Uterus (tissue), 2 donors: ENCODE measurements at regions not wholly inside any gene's neighbourhood (a gene's known extent, or its start where the extent isn't known, plus 50 kb on each side); places are given as distances from the start of the nearest gene placed in this dataset.

Source experiments
- CTCF ChIP-seq, 4 experiments: fragments of 200-600 bp in 2 of 4; fragments of 450-650 bp in 2 of 4; sonication (generic) in 2 of 4; IDR thresholded peaks; one replicate each; pipeline ENCODE4 v1.5.1; 2016 to 2019; ENCODE audit warnings: antibody characterized with exemption in 4 of 4, mild to moderate bottlenecking in 2 of 4, moderate library complexity in 1 of 4
- POLR2A ChIP-seq, 2 donors: fragments of 450-650 bp; IDR thresholded peaks; one replicate each; pipeline ENCODE4 v1.6.1; 2016; ENCODE audit warnings: antibody characterized with exemption in 2 of 2, mild to moderate bottlenecking in 1 of 2, moderate library complexity in 1 of 2

GRCh38 chr12:90871726-90872096, 83.3 kb downstream of the CCER1 start:
- no peak for TF ChIP-seq CTCF (IDR thresholded peaks at IDR 0.05)
- TF ChIP-seq POLR2A (IDR thresholded peaks at IDR 0.05), result no peak
